ENCODE measurements at regions not wholly inside any gene's neighbourhood (a gene's known extent, or its start where the extent isn't known, plus 50 kb on each side); places are given as distances from the start of the nearest gene placed in this dataset.

GRCh38 chr10:89929282-89930026 is 228.1 kb downstream of the KIF20B start:
- no peak for TF ChIP-seq CTCF (IDR thresholded peaks at IDR 0.05; ENCODE audit: low read depth, low read length)
- no peak overlapping the region for H3K4me3 ChIP-seq (replicated peaks in 1 of 2; ENCODE audit: low read depth in 2 of 2, low read length in 2 of 2)
- DNase-seq (ENCODE audit: low read depth in 2 of 2): no peak

- DNase-seq (ENCODE audit: low read depth in 2 of 2): no peak
Measured at GRCh38 chr10:89937494-89937893, 236.1 kb downstream of the KIF20B start.

GRCh38 chr10:89940076-89940475 is 238.7 kb downstream of the KIF20B start:
- no peak overlapping the region for H3K4me3 ChIP-seq (replicated peaks in 1 of 2; ENCODE audit: low read depth in 2 of 2, low read length in 2 of 2)
- no peak for TF ChIP-seq CTCF (IDR thresholded peaks at IDR 0.05; ENCODE audit: low read depth, low read length)
- DNase-seq (ENCODE audit: low read depth in 2 of 2): no peak

More at GRCh38 chr10:89937494-89937893, 236.1 kb downstream of the KIF20B start:
- no peak for TF ChIP-seq CTCF (IDR thresholded peaks at IDR 0.05; ENCODE audit: low read depth, low read length)
- H3K4me3 ChIP-seq (replicated peaks in 1 of 2; ENCODE audit: low read depth in 2 of 2, low read length in 2 of 2): no peak overlapping the region

- no peak for DNase-seq (ENCODE audit: low read depth in 2 of 2)
- no peak for TF ChIP-seq CTCF (IDR thresholded peaks at IDR 0.05; ENCODE audit: low read depth, low read length)
- no peak overlapping the region for H3K4me3 ChIP-seq (replicated peaks in 1 of 2; ENCODE audit: low read depth in 2 of 2, low read length in 2 of 2)
Measured at GRCh38 chr10:89942217-89942616, 240.8 kb downstream of the KIF20B start.

- DNase-seq (ENCODE audit: low read depth in 2 of 2): no peak
- no peak for TF ChIP-seq CTCF (IDR thresholded peaks at IDR 0.05; ENCODE audit: low read depth, low read length)
Measured at GRCh38 chr10:89944138-89944537, 242.7 kb downstream of the KIF20B start.

GRCh38 chr10:89946106-89946505 is 244.7 kb downstream of the KIF20B start:
- no peak for TF ChIP-seq CTCF (IDR thresholded peaks at IDR 0.05; ENCODE audit: low read depth, low read length)
- H3K4me3 ChIP-seq (replicated peaks in 1 of 2; ENCODE audit: low read depth in 2 of 2, low read length in 2 of 2): no peak overlapping the region
- peak; percentile 21 for DNase-seq (ENCODE audit: low read depth in 2 of 2)

More at GRCh38 chr10:89944138-89944537, 242.7 kb downstream of the KIF20B start:
- no peak overlapping the region for H3K4me3 ChIP-seq (replicated peaks in 1 of 2; ENCODE audit: low read depth in 2 of 2, low read length in 2 of 2)

GRCh38 chr10:89949496-89949895 is 248.1 kb downstream of the KIF20B start:
- no peak overlapping the region for H3K4me3 ChIP-seq (replicated peaks in 1 of 2; ENCODE audit: low read depth in 2 of 2, low read length in 2 of 2)
- TF ChIP-seq CTCF (IDR thresholded peaks at IDR 0.05; ENCODE audit: low read depth, low read length): no peak
- DNase-seq (ENCODE audit: low read depth in 2 of 2): no peak
